GM23338 (cell line): ENCODE measurements at regions not wholly inside any gene's neighbourhood (a gene's known extent, or its start where the extent isn't known, plus 50 kb on each side); places are given as distances from the start of the nearest gene placed in this dataset.

ENCODE experiments used
- CTCF ChIP-seq, 2 experiments: fragments of 200-600 bp in 1 of 2; sonication (generic) in 1 of 2; conservative IDR thresholded peaks; 2 replicates each; pipeline versions ENCODE4 v1.5.1 to v1.6.1; 2016 to 2017; ENCODE audit warnings: antibody characterized with exemption in 2 of 2, low read depth in 2 of 2, mild to moderate bottlenecking in 2 of 2, moderate library complexity in 1 of 2
- EZH2 ChIP-seq: fragments of 200-600 bp; sonication (generic); IDR thresholded peaks from one replicate; pipeline ENCODE4 v1.8.0; 2017; ENCODE audit warnings: antibody characterized with exemption, mild to moderate bottlenecking, low read depth; ENCODE audit not compliant: unreplicated experiment
- EZH2phosphoT487 ChIP-seq: fragments of 200-600 bp; sonication (generic); IDR thresholded peaks from one replicate; pipeline ENCODE4 v1.8.1; 2018; ENCODE audit warnings: antibody characterized with exemption; ENCODE audit not compliant: unreplicated experiment
- JUNB ChIP-seq: IDR thresholded peaks from one replicate; pipeline ENCODE4 v1.6.1; 2016; ENCODE audit warnings: antibody characterized with exemption; ENCODE audit not compliant: unreplicated experiment
- NANOG ChIP-seq: IDR thresholded peaks from 2 replicates; pipeline ENCODE4 v1.6.1; 2016; ENCODE audit warnings: antibody characterized with exemption, borderline replicate concordance
- POLR2AphosphoS5 ChIP-seq: IDR thresholded peaks from 2 replicates; pipeline ENCODE4 v1.6.1; 2016; ENCODE audit warnings: antibody characterized with exemption, low read depth
- REST ChIP-seq: IDR thresholded peaks from one replicate; pipeline ENCODE4 v1.6.1; 2018; ENCODE audit warnings: antibody characterized with exemption; ENCODE audit not compliant: unreplicated experiment

DNA sequence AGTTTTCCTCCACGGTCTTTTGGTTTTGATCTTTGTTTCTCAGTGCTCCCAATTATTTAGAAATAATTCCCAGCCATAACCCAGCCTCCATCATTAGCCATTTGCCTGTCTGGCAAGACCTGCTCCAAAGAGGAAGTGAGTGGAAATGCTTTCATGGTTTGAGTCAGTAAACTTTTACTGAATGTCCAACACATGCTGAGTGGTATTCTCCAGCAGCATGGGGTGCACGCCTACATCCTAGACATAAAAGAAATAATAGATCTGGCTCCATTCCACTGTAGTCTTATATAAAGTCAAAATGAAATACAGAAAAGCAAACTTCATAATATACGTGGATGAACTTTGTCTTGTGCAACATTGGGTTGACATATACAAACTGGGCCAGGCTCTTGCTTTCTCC, 757.2 kb downstream of the TLE1 start:
- TF ChIP-seq CTCF (conservative IDR thresholded peaks at IDR 0.05; ENCODE audit: low read depth in 2 of 2) (no peak), REST (no peak), EZH2phosphoT487 (no peak), EZH2 (no peak), POLR2AphosphoS5 (no peak), JUNB (no peak), NANOG (no peak)
